ENCODE measurements at regions not wholly inside any gene's neighbourhood (a gene's known extent, or its start where the extent isn't known, plus 50 kb on each side); places are given as distances from the start of the nearest gene placed in this dataset.

GRCh38 chr13:75995966-75996365, 359.8 kb downstream of the LMO7 start:
- TF ChIP-seq POLR2A (IDR thresholded peaks at IDR 0.05): no peak
- TF ChIP-seq, protein P1, sequence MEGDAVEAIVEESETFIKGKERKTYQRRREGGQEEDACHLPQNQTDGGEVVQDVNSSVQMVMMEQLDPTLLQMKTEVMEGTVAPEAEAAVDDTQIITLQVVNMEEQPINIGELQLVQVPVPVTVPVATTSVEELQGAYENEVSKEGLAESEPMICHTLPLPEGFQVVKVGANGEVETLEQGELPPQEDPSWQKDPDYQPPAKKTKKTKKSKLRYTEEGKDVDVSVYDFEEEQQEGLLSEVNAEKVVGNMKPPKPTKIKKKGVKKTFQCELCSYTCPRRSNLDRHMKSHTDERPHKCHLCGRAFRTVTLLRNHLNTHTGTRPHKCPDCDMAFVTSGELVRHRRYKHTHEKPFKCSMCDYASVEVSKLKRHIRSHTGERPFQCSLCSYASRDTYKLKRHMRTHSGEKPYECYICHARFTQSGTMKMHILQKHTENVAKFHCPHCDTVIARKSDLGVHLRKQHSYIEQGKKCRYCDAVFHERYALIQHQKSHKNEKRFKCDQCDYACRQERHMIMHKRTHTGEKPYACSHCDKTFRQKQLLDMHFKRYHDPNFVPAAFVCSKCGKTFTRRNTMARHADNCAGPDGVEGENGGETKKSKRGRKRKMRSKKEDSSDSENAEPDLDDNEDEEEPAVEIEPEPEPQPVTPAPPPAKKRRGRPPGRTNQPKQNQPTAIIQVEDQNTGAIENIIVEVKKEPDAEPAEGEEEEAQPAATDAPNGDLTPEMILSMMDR (IDR thresholded peaks at IDR 0.05): no peak
- DNase-seq: no peak
- no peaks in the 10 kb centered on the region for H3K4me1 ChIP-seq
- H3K9me3 ChIP-seq: no peaks in the 10 kb centered on the region
- H3K36me3 ChIP-seq: no peaks in the 10 kb centered on the region
- no peak overlapping the region for H3K4me3 ChIP-seq
- H3K27me3 ChIP-seq: no peaks in the 10 kb centered on the region
- H3K27ac ChIP-seq: no peak overlapping the region

- Histone ChIP-seq H3K4me1 (no peaks in the 10 kb centered on the region), H3K9me3 (no peaks in the 10 kb centered on the region), H3K36me3 (no peaks in the 10 kb centered on the region), H3K27me3 (no peaks in the 10 kb centered on the region), H3K4me3 (no peak overlapping the region), H3K27ac (no peak overlapping the region)
- TF ChIP-seq, protein P1 (IDR thresholded peaks at IDR 0.05): no peak
- no peak for TF ChIP-seq POLR2A (IDR thresholded peaks at IDR 0.05)
- DNase-seq: no peak
These were observed 357.7 kb downstream of the LMO7 start for GRCh38 chr13:75993823-75994222.

DNA sequence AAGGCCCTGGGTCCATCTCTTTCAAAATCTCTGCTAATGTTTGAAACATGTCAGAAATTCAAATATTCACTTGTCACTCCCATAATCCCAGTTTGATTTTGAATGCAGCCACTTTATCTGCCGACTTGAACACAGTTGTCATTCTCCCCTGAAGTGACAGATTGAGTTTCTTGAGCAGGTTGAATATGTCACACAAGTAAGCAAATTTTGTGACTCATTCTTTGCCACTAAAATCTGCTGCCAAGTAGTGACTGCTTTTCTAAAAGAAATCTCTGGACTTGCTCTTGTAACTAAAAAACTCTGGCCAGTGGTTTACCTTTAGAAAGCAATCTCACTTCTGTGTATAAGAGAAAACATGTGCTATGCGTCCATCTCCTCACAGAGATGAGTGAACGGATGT, 357.1 kb downstream of the LMO7 start:
- Histone ChIP-seq H3K27ac (no peak overlapping the region), H3K9me3 (no peaks in the 10 kb centered on the region), H3K4me3 (no peak overlapping the region), H3K27me3 (no peaks in the 10 kb centered on the region), H3K4me1 (no peaks in the 10 kb centered on the region), H3K36me3 (no peaks in the 10 kb centered on the region)
- DNase-seq: no peak
- TF ChIP-seq, protein P1 (IDR thresholded peaks at IDR 0.05): no peak
- no peak for TF ChIP-seq POLR2A (IDR thresholded peaks at IDR 0.05)

DNA sequence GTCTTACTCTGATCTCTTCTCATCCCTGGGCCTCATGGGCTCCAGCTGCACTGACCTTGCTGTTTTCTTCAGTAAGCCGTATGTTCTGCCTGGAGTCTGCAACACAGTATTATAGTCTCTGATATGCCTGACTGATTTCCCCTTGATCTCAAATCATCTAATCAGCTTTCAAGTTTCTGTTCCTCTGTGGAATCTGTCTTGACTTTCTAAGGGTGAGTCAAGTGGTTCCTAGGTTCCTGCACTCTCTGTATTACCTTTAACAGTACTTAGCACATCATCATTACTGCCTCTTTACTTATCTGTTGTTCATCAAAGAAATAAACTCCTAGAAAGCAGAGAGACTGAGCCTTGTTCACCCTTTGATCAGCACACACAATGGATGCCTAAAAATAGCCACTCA, 350.7 kb downstream of the LMO7 start:
- Histone ChIP-seq H3K9me3 (no peaks in the 10 kb centered on the region), H3K36me3 (no peaks in the 10 kb centered on the region), H3K4me1 (no peaks in the 10 kb centered on the region), H3K27me3 (no peaks in the 10 kb centered on the region), H3K27ac (no peak overlapping the region), H3K4me3 (no peak overlapping the region)
- no peak for DNase-seq
- TF ChIP-seq POLR2A (IDR thresholded peaks at IDR 0.05): no peak
- TF ChIP-seq, protein P1 (IDR thresholded peaks at IDR 0.05): no peak

DNA sequence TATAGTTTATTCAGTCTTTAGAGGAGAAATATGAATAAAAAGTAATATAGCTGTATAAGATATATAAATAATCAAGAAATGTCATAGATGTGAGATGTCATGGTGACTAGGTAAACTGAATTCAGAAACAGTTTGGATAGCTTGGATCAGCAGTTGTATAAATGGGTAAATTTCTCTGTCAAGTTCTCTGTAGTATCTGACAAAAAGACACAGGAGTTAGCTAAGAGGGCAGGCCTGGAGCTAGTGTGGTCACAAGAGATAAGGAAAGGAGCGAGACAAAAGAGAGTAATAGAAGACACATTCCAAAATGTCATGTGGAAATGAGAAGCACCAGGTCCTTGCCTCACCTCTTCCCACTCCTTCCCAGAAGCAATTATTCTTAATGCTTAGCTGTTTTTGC, 349.0 kb downstream of the LMO7 start:
- H3K27me3 ChIP-seq: no peaks in the 10 kb centered on the region
- DNase-seq: no peak
- H3K27ac ChIP-seq: no peak overlapping the region
- no peaks in the 10 kb centered on the region for H3K4me1 ChIP-seq
- no peaks in the 10 kb centered on the region for H3K36me3 ChIP-seq
- TF ChIP-seq, protein P1 (IDR thresholded peaks at IDR 0.05): no peak
- TF ChIP-seq POLR2A (IDR thresholded peaks at IDR 0.05): no peak
- H3K4me3 ChIP-seq: no peak overlapping the region
- H3K9me3 ChIP-seq: no peaks in the 10 kb centered on the region

GRCh38 chr13:75978818-75979217, 342.7 kb downstream of the LMO7 start:
- Histone ChIP-seq H3K27me3 (no peaks in the 10 kb centered on the region), H3K9me3 (no peaks in the 10 kb centered on the region), H3K36me3 (no peaks in the 10 kb centered on the region), H3K27ac (no peak overlapping the region), H3K4me1 (no peaks in the 10 kb centered on the region), H3K4me3 (no peak overlapping the region)
- TF ChIP-seq, protein P1 (IDR thresholded peaks at IDR 0.05): no peak
- TF ChIP-seq POLR2A (IDR thresholded peaks at IDR 0.05): no peak
- no peak for DNase-seq

Measured in Peyer's patch (tissue), 4 donors.